GM12873 (cell line): ENCODE measurements at regions not wholly inside any gene's neighbourhood (a gene's known extent, or its start where the extent isn't known, plus 50 kb on each side); places are given as distances from the start of the nearest gene placed in this dataset.

Experiments
- CTCF ChIP-seq: IDR thresholded peaks from 2 replicates; pipeline ENCODE4 v1.5.1; 2012; ENCODE audit warnings: low read depth, mild to moderate bottlenecking, moderate library complexity, low read length, control low read depth; ENCODE audit not compliant: insufficient read depth; ENCODE audit errors: missing control alignments

GRCh38 chr4:154039435-154040343 lies 250.8 kb upstream of the SFRP2 start:
- no peak for TF ChIP-seq CTCF

- TF ChIP-seq CTCF: no peak
Measured at GRCh38 chr4:154036856-154037255, 248.0 kb upstream of the SFRP2 start.

- no peak for TF ChIP-seq CTCF
Measured at GRCh38 chr4:154035341-154035740, 246.5 kb upstream of the SFRP2 start.

DNA sequence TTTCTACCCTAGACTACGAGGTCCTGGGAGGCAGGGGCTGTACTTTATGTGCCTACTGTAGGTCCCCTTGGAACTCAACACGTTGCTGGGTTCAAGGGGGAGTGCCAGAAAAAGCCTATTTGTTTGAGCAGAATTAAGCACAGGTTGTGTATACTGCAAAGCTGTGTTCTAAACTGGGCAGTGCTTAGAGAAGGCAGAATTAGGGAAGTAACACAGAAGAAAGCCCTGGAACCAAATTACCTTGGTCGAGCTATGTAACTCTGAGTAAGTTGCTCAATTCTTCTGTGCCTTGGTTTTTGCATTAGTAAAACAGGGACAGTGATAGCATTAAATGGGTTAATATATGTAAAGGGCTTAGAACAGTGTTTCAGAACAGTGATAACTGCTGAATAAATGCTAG lies 245.0 kb upstream of the SFRP2 start:
- no peak for TF ChIP-seq CTCF

DNA sequence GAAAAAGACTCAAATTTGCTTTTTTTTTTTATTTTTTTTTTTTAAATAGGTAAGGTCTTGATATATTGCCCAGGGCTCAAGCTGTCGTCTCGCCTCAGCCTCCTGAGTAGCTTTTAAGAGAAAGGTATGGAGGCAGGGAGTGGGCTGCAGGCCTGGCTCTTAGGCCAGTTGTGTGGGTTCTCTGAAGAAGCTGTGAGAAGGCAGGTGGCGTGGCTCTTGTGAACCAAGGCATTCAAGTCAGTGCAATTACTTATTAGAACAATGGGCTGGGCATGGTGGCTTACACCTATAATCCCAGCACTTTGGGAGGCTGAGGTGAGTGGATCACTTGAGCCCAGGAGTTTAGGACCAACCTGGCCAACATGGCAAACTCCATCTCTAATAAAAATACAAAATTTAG lies 244.0 kb upstream of the SFRP2 start:
- TF ChIP-seq CTCF: no peak

DNA sequence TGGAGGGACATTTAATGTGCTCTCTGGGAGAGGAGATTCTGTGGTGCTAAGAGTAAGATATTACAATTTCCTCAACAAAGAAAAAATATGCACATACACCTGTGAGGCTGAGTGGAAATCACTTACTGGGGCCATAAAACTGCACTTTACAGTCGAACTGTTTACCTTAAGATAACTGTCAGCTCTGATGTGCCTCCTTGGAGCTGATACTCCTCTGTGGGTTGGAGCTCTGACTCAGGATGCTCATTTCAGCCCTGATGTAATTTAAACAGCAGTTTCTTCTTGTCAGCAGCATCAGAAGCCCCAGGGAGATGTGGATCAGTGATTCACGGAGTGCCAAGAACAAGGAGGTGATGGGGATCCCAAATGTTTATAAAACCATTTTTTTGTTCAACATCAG lies 241.9 kb upstream of the SFRP2 start:
- TF ChIP-seq CTCF: no peak

GRCh38 chr4:154030152-154030551 lies 241.3 kb upstream of the SFRP2 start:
- no peak for TF ChIP-seq CTCF
